GM12878 (cell line): ENCODE measurements at regions not wholly inside any gene's neighbourhood (a gene's known extent, or its start where the extent isn't known, plus 50 kb on each side); places are given as distances from the start of the nearest gene placed in this dataset.

Experiments used
- ATAC-seq: fragments of 200-7000 bp; cut with Tn5 transposase; 3 replicates; pipeline ENCODE4 v1.9.1; 2020; ENCODE audit warnings: mild to moderate bottlenecking, moderate library complexity
- BruUV-seq: library from RNA; stranded (reverse); fragments of 400-500 nt; replicated peaks from 2 replicates; lab custom pipeline; 2021; lab: Mats Ljungman, UMichigan
- CTCF ChIA-PET: fragments of 300-600 bp; sonication (Branson Sonifier 250); formaldehyde crosslinking; extraction: SDS; loops from one replicate; lab custom pipeline; 2021; ENCODE audit warnings: inconsistent platforms; lab: Yijun Ruan, JAX
- POLR2A ChIA-PET: fragments of 350-600 bp; formaldehyde crosslinking; extraction: SDS; loops from one replicate; lab custom pipeline; 2021; ENCODE audit warnings: inconsistent platforms; lab: Charles Lee
- RAD21 ChIA-PET: fragments of 300-600 bp; sonication (Branson Sonifier 250); formaldehyde crosslinking; loops from one replicate; lab custom pipeline; 2023; ENCODE audit warnings: antibody characterized with exemption; ENCODE audit not compliant: unreplicated experiment; lab: Charles Lee
- SMC1A ChIA-PET: fragments of 300-600 bp; sonication (Branson Sonifier 250); formaldehyde crosslinking; loops from one replicate; lab custom pipeline; 2023; ENCODE audit not compliant: unreplicated experiment, uncharacterized antibody; lab: Charles Lee
- DNase-seq: peaks from one replicate; pipeline ENCODE4 v3.0.0-alpha.2; 2011; ENCODE audit warnings: low read depth, low spot score
- FAIRE-seq: peaks from 3 replicates; lab custom pipeline; 2011; peaks lifted over from hg19 to GRCh38; lab: Jason Lieb, UNC
- H2AFZ ChIP-seq: 2 replicates; pipeline ENCODE4 v1.6.0; 2011; ENCODE audit warnings: low read depth, low read length, control low read depth; ENCODE audit not compliant: control insufficient read depth
- H3K27ac ChIP-seq: 2 replicates; pipeline ENCODE4 v1.5.1; 2011; ENCODE audit warnings: control low read depth; ENCODE audit not compliant: control insufficient read depth, insufficient read depth
- H3K27me3 ChIP-seq, 2 experiments: replicated peaks in 1 of 2; 2 replicates each; pipeline versions ENCODE4 v1.6.0 to v1.6.1; 2011; ENCODE audit warnings: low read length in 1 of 2; ENCODE audit not compliant: control insufficient read depth in 2 of 2, insufficient read depth in 2 of 2
- H3K36me3 ChIP-seq, 2 experiments: 2 replicates each; pipeline ENCODE4 v1.5.1; 2011; ENCODE audit warnings: low read length in 1 of 2; ENCODE audit not compliant: control insufficient read depth in 2 of 2, insufficient read depth in 2 of 2
- H3K4me1 ChIP-seq: 2 replicates; pipeline ENCODE4 v1.6.1; 2011; ENCODE audit warnings: mild to moderate bottlenecking, low read length, moderate library complexity, mixed read lengths; ENCODE audit not compliant: control insufficient read depth, insufficient read depth
- H3K4me2 ChIP-seq: 2 replicates; pipeline ENCODE4 v1.6.0; 2011; ENCODE audit warnings: control low read depth; ENCODE audit not compliant: control insufficient read depth, insufficient read depth
- H3K4me3 ChIP-seq: fragments of 200-600 bp; sonication (generic); 2 replicates; pipeline ENCODE4 v1.5.1; 2016
- H3K79me2 ChIP-seq: 2 replicates; pipeline ENCODE4 v1.6.0; 2011; ENCODE audit warnings: low read length; ENCODE audit not compliant: control insufficient read depth, insufficient read depth
- H3K9ac ChIP-seq: 2 replicates; pipeline ENCODE4 v1.8.0; 2011; ENCODE audit warnings: low read length, control low read depth, mixed read lengths; ENCODE audit not compliant: control insufficient read depth, insufficient read depth
- H3K9me3 ChIP-seq: replicated peaks from 3 replicates; pipeline ENCODE4 v1.5.1; 2011; ENCODE audit warnings: mild to moderate bottlenecking, low read length; ENCODE audit not compliant: control insufficient read depth, insufficient read depth
- H4K20me1 ChIP-seq: 2 replicates; pipeline ENCODE4 v1.6.0; 2011; ENCODE audit not compliant: control insufficient read depth, insufficient read depth
- EZH2 ChIP-seq: IDR thresholded peaks from 2 replicates; pipeline ENCODE4 v1.6.1; 2012; ENCODE audit warnings: low read depth, mild to moderate bottlenecking, control low read depth, inconsistent platforms, low read length, borderline replicate concordance; ENCODE audit not compliant: control insufficient read depth
- GATAD2B ChIP-seq: fragments of 450-650 bp; conservative IDR thresholded peaks from 2 replicates; pipeline ENCODE4 v1.6.1; 2017; ENCODE audit warnings: low read depth, mild to moderate bottlenecking, moderate library complexity
- HSF1 ChIP-seq: fragments of 150-350 bp; IDR thresholded peaks from 2 replicates; pipeline ENCODE4 v1.6.1; 2014; ENCODE audit warnings: mild to moderate bottlenecking, low read depth, low read length
- KLF5 ChIP-seq: fragments of 450-650 bp; IDR thresholded peaks from 2 replicates; pipeline ENCODE4 v1.6.1; 2014; ENCODE audit warnings: mild to moderate bottlenecking; ENCODE audit not compliant: partially characterized antibody
- MAX ChIP-seq: IDR thresholded peaks from 2 replicates; pipeline ENCODE4 v1.6.1; 2012; ENCODE audit warnings: low read depth, low read length, improper control_type of control experiment
- MEF2B ChIP-seq: fragments of 450-650 bp; IDR thresholded peaks from 2 replicates; pipeline ENCODE4 v1.6.1; 2018; ENCODE audit warnings: mild to moderate bottlenecking, moderate library complexity; ENCODE audit not compliant: partially characterized antibody, poor library complexity, severe bottlenecking
- NR2F1 ChIP-seq: fragments of 450-650 bp; conservative IDR thresholded peaks from 2 replicates; pipeline ENCODE4 v1.6.1; 2017; ENCODE audit warnings: mild to moderate bottlenecking
- PAX5 ChIP-seq: IDR thresholded peaks from 2 replicates; pipeline ENCODE4 v1.6.1; 2011; ENCODE audit warnings: low read depth, low read length, borderline replicate concordance
- PBX3 ChIP-seq: IDR thresholded peaks from 2 replicates; pipeline ENCODE4 v1.6.1; 2011; ENCODE audit warnings: mild to moderate bottlenecking, low read depth, low read length, moderate library complexity; ENCODE audit not compliant: insufficient replicate concordance
- PKNOX1 ChIP-seq: fragments of 450-650 bp; IDR thresholded peaks from 2 replicates; pipeline ENCODE4 v1.6.1; 2016; ENCODE audit warnings: mild to moderate bottlenecking
- RB1 ChIP-seq: fragments of 450-650 bp; formaldehyde crosslinking; IDR thresholded peaks from 2 replicates; pipeline ENCODE4 v1.6.1; 2017; ENCODE audit warnings: mild to moderate bottlenecking, borderline replicate concordance
- ZNF274 ChIP-seq: IDR thresholded peaks from one replicate; pipeline ENCODE4 v1.8.0; 2011; ENCODE audit not compliant: insufficient read length, insufficient read depth
- WGBS: methylation state at CpG from one replicate; pipeline ENCODE4 v1.1.6; 2016; ENCODE audit warnings: low lambda C conversion rate; ENCODE audit not compliant: insufficient replicate concordance, insufficient coverage; ENCODE audit errors: missing lambda C conversion rate; 5-methylcytosine and 5-hydroxymethylcytosine counted together
- in situ Hi-C: fragments of 300-500 bp; cut with MboI; formaldehyde crosslinking; loops from 9 replicates; pipeline ENCODE4 v1.14.3; 2018; ENCODE audit warnings: mixed read lengths
- intact Hi-C: fragments of 100-400 bp; cut with micrococcal nuclease; formaldehyde crosslinking; loops from one replicate; pipeline ENCODE4 v1.14.2; 2022; ENCODE audit not compliant: unreplicated experiment

- DNase-seq (no peak), FAIRE-seq (no peak), ATAC-seq (no peak)
- WGBS, result 33% methylated on average over 4 of the region's 4 CpGs
- Histone ChIP-seq H3K4me3 (no peak overlapping the region), H2AFZ (no peak overlapping the region), H4K20me1 (no peaks in the 10 kb centered on the region), H3K27ac (no peak overlapping the region), H3K4me2 (no peak overlapping the region), H3K36me3 (no peaks in the 10 kb centered on the region), H3K9me3 (no peaks in the 10 kb centered on the region), H3K9ac (no peak overlapping the region), H3K79me2 (no peaks in the 10 kb centered on the region), H3K27me3 (no peaks in the 10 kb centered on the region), H3K4me1 (no peaks in the 10 kb centered on the region)
- intact Hi-C loops (no loop called here), in situ Hi-C loops (no loop called here)
- RAD21 ChIA-PET, result no interaction called here
- TF ChIP-seq EZH2 (no peak), MAX (no peak), ZNF274 (no peak), KLF5 (no peak), PAX5 (no peak), RB1 (no peak), PKNOX1 (no peak), PBX3 (no peak), MEF2B (no peak), GATAD2B (no peak), NR2F1 (no peak), HSF1 (no peak)
- POLR2A ChIA-PET, result no interaction called here
- no TSS peak for BruUV-seq
- CTCF ChIA-PET, result no interaction called here
- SMC1A ChIA-PET, result no interaction called here
Observed at GRCh38 chr3:3340526-3340925, 161.0 kb upstream of the CRBN start.
